GM21528 (cell line): ENCODE measurements at regions not wholly inside any gene's neighbourhood (a gene's known extent, or its start where the extent isn't known, plus 50 kb on each side); places are given as distances from the start of the nearest gene placed in this dataset.
"Not testable (repeated sequence)": the region's sequence is repeated elsewhere in the genome, so short reads cannot be mapped to it uniquely, and the experiment has no call there.

Experiments used
- ATAC-seq: cut with Tn5 transposase; IDR thresholded peaks from one replicate; pipeline ENCODE4 v1.9.1; 2021; ENCODE audit warnings: mild to moderate bottlenecking, moderate library complexity; ENCODE audit not compliant: unreplicated experiment, low FRiP score

DNA sequence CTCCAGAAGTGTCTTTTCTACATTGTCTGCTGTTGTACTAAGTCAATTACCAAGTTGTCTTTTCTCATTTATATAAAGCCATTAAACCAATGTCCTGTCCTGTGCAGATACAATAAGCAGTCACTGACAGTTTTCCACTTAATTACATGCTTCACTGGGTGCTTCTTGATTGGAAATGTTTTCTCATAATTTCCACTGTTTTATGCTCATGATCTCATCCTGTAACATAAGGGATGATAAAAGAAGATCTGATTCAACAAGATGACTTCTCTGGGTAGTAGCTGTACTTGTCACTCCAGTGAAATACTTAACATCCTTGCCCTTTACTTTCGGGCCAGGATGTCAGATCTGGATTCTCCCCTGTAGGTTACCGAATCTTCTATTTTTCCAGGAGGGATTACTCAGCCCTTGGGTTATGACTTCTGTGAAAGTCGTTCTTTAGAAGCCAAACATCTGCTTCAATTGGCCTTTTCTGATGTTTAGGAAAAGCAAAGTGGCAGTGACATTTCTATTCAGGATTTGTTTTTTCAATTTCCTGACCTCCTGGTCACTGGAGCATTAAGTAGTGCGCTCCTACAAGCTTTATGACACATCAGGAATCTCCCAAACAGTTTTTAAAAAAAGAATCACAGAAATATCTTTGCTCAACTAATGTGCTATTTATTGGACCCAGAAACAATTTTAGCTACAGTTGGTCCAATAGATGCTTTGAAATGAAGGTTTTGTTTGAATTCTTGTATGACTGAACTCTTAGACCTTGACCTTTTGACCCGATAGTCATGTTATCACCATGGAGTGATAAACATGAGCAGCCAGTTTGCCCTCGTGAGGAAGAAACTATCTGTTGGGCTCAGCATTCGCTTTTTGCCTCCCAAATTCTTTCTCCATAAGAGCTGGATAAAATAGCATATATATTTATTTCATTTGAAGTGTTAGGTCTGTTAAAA is 234.5 kb upstream of the SSTR1 start:
- no peak for ATAC-seq

DNA sequence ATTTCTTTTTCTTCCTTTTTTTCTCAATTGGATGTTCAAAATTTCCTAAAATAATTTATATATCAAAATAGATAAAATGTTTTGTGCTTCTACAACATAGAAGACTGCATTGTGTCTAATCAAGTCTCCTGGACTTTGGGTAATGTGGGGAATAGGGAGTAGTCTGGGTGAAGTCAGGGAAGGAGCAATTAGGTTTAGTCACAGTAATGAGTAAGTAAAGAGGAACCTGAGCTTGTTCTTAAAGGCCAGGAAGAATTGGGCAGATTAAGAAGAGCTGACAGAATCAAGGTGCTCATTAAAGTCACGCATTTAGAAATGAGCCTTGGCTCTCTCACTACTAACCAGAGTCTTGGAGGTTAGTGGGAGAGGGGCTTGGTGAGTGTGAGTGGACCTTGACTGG is 233.3 kb upstream of the SSTR1 start:
- no peak for ATAC-seq

DNA sequence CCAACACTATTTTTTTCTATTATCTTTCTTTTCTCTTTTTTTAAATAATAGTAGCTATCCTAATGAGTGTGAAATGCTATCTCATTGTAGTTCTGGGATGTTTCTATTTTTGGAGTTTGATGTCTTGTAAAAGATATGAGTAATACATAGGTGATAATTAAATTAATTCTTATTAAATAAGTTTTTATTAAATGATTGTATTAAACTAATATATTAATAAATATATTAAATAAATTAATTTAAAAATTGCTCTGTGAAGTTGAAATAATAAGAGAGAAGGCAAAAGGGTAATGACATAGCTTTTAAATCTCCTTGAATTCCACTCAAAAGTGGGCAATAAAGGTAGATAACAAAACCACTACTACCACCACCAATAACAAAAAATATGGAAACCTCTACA is 230.2 kb upstream of the SSTR1 start:
- ATAC-seq = no peak

DNA sequence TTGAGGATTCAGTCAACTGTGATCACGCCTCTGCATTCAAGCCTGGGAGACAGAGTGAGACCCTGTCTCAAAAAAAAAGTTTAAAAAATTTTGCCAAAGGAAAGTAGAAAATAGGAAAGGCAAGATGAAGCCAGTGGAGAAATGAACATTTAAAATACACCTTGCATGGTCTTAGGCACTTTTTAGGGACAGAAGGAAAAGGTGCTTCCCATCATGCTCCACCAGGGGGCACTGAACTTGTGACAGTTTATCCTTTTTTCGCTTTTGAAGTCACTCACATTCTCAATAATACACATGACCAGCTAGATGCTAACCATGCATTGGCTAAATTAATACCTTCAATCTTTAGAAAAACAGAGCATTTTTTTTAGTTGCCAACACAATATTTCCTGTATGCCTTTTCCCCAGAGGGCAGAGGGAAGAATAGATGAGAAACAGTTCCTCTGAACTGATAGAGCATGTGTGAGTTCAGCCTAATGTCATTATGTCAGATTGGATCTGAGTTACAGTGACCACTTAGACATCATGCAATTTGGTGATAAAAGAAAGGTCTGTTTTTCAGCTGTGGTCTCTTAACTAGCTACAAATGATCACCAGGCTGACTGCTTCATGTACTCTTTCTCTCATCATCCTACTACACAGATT is 221.8 kb upstream of the SSTR1 start:
- peak; percentile 68 for ATAC-seq

DNA sequence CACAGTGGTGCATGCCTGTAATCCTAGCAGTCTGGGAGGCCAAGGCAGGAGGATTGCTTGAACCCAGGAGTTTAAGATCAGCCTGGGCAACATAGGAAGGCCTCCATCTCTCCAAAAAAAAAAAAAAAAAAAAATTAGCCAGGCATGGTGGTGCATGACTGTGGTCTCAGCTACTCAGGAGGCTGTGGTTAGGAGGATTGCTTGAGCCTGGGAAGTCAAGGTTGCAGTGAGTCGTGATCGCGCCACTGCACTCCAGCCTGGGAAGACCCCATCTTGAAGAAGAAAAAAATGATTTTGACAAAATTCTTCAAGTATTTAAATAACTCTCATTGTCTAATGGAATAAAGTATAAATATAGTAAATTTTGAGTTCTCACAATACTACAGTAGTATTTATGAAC is 219.2 kb upstream of the SSTR1 start:
- no peak for ATAC-seq

DNA sequence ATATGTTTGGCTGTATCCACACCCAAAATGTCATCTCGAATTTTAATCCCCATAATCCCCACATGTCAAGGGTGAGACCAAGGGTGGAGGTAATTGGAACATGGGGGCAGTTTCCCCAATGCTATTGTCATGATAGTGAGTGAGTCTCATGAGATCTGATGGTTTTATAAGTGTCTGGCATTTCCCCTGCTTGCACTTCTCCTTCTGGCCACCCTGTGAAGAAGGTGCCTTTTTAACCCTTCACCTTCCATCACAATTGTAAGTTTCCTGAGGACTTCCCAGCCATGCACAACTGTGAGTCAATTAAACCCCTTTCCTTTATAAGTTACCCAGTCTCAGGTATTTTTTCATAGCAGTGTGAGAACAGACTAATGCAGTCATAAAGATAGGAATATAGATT is 216.7 kb upstream of the SSTR1 start:
- ATAC-seq = no peak

DNA sequence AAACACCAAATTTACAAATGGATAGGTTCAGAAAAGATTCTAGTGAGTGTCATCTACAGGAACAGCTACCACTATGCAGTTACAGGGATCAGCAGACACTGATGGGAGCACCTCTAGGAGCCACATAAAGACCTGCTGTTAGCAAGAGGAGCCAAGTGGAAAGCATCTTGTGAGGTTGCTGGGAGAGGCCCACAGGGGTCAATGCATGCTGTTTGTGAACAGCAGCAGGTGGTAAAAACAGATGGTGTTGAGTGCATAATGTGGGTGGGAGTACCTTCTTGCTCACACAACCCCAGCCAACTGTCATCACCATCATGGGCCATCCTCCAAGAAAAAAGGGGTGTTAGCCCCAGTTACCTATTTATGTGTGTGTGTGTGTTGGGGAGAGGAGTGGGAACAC is 215.2 kb upstream of the SSTR1 start:
- ATAC-seq = no peak

DNA sequence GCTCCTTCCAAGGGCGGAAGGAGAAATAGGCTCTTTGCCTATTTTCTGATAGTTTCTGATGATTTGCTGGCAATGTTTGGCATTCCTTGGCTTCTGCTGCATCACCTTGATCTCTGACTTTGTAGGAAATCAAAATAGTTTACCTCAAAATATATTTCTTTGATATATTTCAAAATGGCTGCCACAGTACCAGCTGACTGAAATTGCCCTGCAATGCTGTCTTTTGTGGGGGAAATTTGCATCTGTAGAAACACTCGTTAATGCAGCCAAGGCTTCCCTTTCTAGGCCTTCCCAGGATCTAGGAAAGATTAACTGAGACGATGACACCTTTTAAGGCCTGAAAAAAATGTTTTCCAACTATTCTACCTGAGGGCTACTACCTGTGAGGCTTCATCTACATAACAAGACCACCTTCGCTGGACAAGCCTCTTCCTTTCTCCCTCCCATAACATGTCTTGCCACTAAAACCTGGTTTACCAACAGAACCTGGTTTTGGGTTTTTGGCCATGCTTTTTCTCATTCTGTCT is 212.8 kb upstream of the SSTR1 start:
- ATAC-seq = no peak

DNA sequence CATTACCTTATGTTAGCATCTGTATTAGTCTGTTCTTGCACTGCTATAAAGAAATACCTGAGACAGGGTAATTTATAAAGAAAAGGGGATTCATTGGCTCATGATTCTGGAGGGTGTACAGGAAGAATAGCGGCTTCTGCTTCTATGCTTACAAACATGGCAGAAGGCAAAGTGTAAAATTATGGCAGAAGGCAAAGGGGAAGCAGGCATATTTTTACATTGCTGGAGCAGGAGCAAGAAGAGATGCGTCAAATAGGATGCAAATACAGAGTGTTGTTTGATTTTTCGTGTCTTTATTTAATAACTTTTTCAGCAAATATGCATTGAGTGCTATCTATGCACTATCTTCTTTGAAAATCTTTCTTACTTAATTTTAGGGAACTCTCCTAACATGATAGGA is 210.7 kb upstream of the SSTR1 start:
- ATAC-seq = no peak

DNA sequence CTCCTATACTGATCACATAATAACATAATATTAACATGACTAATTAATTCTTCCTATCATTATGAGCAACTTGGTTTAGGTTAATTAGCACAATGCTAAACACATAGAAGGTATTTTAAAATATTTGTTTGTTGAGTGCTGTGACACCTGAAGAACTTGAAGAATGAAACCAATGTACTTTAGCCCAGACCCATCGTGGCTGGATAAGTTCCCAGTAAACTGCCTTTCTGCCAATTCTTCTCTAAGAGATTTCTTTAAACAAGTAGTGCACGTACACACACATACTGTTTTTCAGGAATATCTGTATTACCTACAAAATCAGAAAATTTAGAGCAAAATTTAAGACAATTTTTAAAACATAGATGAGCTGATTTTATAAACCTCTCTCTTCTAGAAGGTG is 207.4 kb upstream of the SSTR1 start:
- no peak for ATAC-seq

DNA sequence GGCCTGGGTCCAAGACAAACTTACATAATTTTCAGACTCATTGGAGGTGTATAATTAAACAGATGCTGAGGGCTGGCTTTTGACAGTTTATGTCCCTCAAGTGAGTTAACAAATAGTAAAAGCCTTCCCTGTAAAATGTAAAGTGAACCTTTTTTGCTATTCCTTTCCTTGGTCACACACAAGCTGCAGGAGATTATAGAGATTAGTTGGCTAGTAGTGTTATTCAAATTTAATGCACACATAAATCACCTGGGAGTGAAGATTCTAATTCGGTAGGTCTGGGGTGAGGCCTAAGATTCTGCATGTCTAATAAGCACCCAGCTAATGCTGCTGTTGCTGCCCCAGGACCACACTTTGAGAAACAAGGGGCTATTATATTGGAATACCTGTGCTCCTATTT is 206.2 kb upstream of the SSTR1 start:
- no peak for ATAC-seq

DNA sequence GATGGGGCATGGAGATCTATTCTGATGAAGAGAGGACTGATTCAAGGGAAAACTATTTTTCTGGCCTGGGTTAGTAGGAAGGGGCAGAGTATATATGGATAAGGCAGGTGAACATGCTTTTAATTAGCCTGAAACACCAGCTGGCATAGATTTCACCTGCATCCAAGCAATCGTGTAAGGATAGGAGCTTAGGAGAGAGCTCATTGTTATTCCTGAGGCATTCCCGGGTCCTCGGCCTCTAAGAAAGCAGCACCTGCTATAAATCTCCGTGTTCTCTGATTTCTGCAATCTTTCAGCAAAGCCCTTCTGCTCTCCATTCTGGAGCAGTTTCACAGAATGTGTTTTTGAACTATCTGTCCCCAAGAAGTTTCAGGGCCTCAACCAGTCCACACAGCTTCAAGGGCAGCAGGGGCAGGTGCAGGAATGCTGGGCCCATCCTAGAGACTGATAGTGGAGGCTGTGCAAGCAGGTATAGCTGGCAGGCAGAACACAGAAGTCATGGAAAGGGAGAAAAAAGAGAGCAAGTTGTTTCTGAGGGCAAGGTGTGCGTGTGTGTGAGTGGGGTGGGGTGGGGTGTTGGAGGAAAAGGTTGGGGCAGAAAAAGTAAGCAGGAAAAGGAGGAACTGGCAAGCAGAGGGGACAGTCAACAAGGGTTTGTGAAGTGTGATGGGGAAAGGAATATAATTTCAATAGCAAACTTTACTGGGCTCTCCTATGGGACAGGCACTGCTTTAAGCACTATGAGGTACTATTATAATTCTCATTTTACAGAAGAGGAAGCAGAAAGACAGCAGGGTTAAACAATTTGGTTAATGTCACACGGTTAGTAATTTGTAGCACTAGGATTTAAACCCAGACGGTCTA is 203.7 kb upstream of the SSTR1 start:
- no peak for ATAC-seq

DNA sequence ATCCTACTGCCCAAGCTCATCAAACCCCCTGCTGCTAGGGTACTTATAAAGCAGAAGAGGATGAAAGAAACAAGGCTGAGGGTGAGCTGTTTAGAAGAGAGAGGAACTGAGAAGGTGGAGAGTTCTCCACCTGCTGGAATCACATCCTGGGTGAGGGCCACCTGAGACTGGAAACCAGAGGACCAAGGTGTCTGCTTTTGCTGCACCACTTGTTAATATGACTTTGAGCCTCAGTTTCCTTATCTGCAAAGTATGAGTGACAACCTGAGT is 203.2 kb upstream of the SSTR1 start:
- ATAC-seq = no peak

DNA sequence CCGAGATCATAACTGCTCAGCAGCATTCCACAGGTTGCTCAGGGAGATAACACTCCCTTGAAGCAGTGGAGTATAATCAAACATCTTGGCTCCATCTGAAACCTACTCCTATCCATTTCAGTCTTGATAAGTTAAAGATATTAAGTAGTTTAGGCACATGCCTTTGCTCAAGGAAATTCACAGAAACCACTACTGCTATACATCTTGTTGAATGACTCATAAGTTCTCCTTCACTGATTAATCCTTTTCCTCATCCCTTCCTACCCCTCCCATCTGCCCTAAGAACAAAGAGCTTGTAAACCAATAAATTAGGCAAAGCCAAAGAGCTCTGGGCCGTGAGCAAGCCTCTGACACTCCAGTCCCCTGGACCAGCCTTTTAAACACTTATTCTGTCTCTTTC is 196.5 kb upstream of the SSTR1 start:
- not testable (repeated sequence) for ATAC-seq

DNA sequence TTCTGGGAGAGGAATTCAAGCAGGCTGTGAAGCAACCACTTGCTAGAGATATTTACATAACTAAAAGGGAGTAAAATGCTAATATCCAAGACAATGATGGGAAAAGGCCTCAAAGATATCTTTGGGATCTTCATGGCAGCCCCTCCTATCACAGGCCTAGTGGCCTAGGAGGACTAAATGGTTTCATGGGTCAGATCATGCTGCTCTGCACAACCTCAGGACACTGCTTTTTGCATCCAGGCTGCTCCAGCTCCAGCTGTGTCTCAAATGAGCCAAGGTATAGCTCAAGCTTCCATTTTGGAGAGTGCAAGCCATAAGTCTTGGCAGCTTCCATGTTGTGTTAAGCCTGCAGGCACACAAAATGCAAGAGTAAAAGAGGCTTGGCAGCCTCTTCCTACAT is 195.6 kb upstream of the SSTR1 start:
- ATAC-seq = no peak

DNA sequence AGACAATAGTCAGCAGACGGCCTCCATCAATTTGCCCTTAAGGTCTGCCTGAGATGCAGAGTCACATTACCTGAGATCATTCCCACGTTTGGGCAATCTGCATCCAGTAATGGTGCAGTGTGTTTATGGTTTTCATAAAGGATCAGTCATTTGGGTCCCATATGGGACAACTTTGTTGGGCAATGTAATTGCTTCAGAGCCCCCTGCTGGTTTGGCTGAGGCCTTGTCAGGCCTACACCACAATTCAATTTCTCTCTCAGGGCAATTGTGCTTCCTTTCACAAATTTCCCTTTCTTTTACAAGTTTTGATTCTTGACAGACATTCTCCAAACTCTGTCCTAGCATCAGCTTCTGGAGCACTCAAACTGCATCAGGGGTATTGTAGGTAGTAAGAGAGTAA is 191.2 kb upstream of the SSTR1 start:
- no peak for ATAC-seq

DNA sequence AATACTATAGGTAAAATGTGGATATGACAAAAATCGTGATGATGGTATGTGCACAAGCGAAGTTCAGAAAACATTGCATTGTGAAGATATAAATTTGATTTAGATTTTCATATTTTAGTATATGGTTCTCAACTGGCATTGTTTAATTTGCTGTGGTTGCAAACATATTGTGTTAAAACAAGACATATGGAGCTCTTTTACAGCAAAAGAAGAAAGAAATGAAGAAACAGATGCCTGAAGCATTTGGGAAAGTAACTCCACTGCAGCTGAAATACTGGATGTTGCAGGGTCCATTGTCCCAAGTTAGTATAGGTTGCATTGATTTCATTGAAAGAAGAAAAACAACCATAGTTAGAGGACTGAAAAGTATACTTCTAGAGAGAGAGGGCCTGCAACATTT is 185.8 kb upstream of the SSTR1 start:
- no peak for ATAC-seq

DNA sequence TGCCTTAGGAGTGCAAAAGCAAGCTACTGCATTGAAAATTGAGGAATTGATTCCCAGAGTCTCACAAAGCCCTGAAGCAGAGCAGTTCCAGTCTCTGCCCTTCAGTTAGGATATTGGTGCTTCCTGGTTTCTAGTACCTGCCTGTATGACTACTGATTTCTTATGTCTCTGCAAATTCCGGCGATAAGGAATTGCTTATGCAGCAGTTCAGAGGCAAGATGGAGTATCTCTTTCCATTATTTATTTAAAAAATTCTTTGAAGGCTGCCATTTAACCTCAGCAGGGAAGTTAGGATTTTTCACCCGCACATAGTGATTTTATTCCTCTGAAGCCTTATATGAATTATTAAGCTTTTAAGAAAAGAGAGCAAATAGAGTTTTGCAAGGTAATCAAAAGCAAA is 184.9 kb upstream of the SSTR1 start:
- ATAC-seq = no peak

DNA sequence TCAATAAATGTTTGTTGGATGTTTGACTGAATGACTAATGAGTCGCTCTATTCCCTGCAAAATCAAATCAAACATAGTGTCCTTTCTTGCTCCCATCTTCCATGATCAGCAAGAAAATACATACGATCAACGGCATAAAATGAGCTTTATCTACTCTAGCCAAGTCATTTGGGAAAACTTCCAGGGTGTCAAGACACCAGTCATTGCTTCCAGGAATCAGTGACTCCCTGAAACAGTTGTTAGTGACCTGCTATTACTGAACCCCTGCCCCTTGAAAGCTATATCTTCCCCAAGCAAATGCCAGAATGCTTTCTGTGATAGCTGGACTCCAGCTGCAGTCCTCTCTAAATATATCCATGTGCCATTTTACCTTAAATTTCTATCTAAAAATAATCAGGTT is 169.5 kb upstream of the SSTR1 start:
- no peak for ATAC-seq

DNA sequence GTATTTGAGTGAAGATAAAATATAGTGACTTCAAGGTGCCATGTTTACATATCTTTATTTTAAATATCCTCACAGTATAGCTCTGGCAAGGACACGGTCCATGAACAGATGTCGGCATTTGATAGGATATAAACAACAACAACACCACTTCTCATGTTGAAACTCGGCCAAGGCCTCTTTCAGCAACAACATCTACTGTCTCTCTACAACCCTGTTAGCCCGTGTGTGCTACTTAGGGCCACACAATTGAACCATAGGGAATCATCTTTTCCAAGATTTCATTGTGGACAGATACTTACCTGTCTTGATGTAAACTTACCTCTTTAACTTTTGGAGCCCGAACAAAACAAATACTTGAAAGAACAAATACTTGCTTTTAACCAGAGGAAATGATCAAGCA is 168.7 kb upstream of the SSTR1 start:
- ATAC-seq = no peak

DNA sequence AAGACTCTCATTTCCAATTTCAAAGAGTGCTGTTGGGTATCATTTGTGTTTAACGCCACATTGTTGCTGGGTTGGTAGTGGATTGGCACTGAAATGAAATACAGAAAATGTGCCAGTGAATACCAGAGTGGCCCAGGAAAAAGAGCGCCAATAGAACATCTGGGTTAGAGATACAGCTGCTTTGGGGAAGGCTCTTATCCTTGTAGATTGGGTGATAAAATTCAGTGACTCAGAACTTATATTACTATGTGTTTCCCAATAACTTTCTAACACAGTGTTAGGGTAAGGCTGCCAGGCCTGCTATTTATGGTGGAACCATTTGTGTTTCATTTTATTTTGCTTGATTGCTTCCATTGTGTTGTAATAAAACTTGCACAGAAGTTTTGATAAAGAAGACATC is 168.2 kb upstream of the SSTR1 start:
- no peak for ATAC-seq
